NB4 (cell line): ENCODE measurements at regions not wholly inside any gene's neighbourhood (a gene's known extent, or its start where the extent isn't known, plus 50 kb on each side); places are given as distances from the start of the nearest gene placed in this dataset.
A peak's percentile ranks its signal among the peaks of the same experiment; 100 is the strongest.

Experiments
- DNase-seq: peaks from one replicate; pipeline ENCODE4 v3.0.0; 2010; ENCODE audit warnings: low read depth
- H3K4me3 ChIP-seq: one replicate; pipeline ENCODE4 v1.5.1; 2011; ENCODE audit warnings: mild to moderate bottlenecking, low read depth, low read length, moderate library complexity
- MYC ChIP-seq: IDR thresholded peaks from 2 replicates; pipeline ENCODE4 v1.6.1; 2011; ENCODE audit warnings: low read depth, low read length
- POLR2A ChIP-seq: IDR thresholded peaks from 2 replicates; pipeline ENCODE4 v1.6.1; 2011; ENCODE audit warnings: mild to moderate bottlenecking; ENCODE audit not compliant: insufficient read length; ENCODE audit errors: extremely low read depth
- TF ChIP-seq, protein P1 (sequence below): IDR thresholded peaks from 2 replicates; pipeline ENCODE4 v1.6.1; 2011; ENCODE audit warnings: low read depth, low read length
- TF ChIP-seq, protein P2 (sequence below): IDR thresholded peaks from one replicate; pipeline ENCODE4 v1.5.1; 2012; ENCODE audit warnings: low read depth, low read length

DNA sequence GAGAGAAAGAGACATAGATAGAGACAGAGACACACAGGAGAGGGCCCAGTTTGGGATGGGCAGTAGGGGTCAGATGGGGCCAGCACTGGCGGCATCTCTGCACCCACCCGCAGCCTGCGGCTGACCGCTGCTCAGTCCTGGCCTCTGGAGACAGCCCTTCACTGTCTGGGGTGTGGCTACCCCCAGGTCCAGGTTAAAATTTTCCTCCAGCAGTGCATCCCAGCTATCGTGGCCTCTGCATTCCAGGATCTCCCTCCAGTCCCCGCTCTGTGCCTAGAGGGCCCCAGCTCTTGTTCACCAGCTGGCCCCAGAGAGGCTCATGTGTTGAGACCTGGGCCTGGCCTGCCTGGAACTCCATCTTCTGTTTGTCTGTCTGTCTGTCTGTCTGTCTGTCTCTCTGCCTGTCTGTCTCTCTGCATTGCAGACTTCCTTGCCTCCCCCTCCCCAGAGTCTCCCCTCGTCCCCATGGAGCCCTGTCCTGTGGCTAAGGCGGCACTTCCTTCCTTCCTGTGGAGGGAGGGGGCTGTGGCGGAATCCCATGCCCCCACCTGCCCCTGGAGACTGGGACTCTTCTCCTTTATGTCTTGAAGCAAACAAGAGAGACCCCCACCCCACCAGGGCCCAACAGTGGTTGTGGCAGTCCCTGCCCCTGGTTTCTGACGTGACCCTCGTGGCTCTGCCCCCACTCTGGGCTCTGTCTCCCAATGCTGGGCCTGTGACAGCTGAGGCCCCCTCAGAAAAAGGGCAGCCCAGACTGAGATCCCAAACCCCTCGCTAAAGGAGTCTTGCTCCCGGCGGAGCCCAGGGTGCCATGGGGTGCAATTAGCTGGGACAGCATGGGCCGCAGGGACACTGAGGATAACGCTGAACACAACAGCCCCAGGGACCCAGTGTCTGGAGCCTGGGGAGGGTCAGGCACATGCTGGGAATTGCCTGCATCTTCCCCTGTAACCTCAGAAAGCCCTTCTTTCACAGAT, 241.8 kb downstream of the NPHP4 start:
- TF ChIP-seq, protein P1, sequence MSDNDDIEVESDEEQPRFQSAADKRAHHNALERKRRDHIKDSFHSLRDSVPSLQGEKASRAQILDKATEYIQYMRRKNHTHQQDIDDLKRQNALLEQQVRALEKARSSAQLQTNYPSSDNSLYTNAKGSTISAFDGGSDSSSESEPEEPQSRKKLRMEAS, result no peak
- TF ChIP-seq MYC, result no peak
- no peak for TF ChIP-seq POLR2A
- TF ChIP-seq, protein P2, sequence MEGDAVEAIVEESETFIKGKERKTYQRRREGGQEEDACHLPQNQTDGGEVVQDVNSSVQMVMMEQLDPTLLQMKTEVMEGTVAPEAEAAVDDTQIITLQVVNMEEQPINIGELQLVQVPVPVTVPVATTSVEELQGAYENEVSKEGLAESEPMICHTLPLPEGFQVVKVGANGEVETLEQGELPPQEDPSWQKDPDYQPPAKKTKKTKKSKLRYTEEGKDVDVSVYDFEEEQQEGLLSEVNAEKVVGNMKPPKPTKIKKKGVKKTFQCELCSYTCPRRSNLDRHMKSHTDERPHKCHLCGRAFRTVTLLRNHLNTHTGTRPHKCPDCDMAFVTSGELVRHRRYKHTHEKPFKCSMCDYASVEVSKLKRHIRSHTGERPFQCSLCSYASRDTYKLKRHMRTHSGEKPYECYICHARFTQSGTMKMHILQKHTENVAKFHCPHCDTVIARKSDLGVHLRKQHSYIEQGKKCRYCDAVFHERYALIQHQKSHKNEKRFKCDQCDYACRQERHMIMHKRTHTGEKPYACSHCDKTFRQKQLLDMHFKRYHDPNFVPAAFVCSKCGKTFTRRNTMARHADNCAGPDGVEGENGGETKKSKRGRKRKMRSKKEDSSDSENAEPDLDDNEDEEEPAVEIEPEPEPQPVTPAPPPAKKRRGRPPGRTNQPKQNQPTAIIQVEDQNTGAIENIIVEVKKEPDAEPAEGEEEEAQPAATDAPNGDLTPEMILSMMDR, result no peak
- no peak overlapping the region for H3K4me3 ChIP-seq
- DNase-seq, result no peak

DNA sequence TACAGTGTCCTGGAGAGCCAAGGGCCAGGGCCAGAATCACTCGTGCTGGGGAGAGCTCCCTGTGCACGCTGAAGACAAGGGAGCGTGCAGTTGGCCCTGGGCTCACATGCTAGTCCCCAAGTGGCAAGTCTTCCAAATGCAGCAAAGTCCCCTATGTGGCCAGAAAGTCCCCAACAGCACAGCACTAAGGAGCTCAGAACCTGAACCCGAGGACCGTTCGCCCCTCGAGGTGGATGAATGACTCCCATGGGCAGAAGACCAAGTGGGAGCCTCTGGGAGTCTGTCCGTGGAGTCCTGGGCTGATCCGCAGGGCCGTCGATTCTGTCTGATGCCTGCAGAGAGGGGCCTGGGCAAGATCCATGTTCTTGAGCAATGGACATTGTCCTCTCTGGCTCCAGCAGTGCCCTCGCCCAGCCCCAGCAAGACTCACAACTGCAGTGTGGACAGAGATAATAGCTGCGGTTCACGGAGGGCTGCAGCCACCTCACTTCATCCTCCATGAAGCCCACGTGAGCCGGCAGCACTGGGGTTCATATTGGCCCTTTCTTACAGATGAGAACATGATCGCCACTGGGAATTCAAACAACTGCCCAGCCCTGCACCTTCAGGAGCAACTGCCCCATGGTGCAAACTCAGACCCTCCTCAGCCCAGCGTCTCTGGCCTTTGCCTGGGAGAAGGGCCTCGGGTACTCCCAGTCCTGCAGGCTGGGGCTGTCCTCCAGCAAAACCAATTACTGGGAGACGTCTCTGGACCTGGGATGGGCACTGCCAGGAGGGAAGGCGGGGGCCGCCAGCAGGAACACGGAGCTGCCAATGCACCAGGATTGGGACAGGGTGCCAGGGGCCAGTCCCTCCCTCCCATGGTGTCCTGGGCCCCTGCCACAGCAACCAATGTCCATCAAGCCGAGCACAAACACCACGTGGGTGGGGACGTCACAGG, 243.7 kb downstream of the NPHP4 start:
- TF ChIP-seq, protein P1, result no peak
- TF ChIP-seq POLR2A, result no peak
- DNase-seq, result no peak

DNA sequence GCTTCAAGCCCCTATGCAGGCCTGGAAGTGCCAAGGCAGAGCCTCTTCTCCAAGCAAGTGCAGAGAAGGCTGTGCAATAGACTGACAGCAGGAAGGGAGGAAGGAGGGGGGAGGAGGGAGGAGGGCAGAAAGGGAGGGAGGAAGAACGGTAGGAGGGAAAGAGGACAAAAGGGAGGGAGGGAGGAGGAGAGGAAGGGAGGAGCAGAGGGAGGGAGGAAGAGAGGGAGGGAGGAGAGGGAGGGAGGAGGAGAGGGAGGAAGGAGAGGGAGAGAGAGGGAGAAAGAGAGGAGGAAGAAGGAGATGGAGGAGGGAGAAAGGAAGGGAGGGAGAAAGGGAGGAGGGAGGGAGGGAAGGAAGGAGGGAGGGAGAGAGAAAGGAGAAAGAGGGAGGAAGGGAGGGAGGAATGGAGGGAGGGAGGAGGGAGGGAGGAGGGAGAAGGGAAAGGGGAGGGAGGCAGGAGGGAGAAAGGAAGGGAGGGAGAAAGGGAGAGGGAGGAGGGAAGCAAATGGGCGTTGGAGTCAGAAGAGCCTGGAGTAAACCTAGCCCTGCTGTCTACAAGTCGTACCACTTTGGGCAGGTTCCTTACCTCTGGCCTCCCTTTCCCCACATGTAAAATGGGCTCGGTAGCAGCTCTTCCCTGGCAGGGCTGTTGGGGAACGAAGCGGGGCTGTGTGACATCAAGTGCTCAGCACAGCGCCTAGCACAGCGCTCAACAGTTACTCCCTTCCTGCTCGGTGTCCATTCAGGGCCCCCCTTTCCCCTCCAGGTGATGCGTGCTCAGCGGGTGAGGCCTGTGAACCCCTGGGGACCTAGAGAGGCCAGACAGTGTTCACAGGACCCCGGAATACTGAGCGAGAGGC, 244.6 kb downstream of the NPHP4 start:
- no peak for DNase-seq
- TF ChIP-seq MYC (no peak), POLR2A (no peak)
- TF ChIP-seq, protein P2, result no peak
- TF ChIP-seq, protein P1, result no peak
- no peak overlapping the region for H3K4me3 ChIP-seq

More for the DNA sequence above, 243.7 kb downstream of the NPHP4 start:
- no peak overlapping the region for H3K4me3 ChIP-seq

DNA sequence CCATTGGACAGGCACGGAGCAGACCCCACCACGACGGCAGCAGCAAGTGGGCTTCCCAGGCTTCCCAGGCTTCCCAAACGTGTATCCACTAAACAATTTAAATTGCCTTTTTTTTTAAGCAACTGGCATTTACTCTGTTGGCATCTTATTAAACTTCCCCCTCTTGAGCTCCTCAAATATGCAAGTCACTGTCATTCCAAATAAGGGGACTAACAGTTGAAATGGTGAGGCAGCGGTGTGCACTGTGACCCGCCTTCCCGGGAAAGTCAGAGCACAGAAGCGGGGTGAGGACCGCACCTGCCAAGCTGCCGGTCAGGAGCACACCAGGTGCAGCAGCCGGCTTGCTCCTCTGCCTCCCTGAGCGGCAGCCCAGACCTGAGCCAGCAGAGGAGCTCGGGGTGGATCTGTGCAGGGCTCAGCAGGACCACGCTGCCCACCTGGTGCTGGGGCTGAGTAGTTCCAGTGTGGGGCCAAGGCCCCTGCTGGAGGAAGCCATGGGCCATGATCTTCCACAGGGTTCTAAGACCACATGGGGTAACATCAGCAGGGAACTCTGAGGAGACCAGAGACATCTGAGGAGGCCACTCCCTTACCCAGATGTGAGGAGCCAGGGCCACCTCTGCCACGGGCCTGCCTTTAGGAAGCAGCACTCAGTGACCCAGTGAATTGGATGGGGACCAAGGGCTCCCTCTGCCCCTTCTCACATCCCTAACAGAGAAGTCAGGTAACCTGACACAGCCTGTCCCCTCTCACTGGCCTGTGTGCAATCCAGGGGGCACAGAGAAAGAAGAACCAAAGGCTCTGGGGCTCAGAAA, 245.4 kb downstream of the NPHP4 start:
- no peak overlapping the region for H3K4me3 ChIP-seq
- TF ChIP-seq MYC, result no peak
- TF ChIP-seq POLR2A, result no peak
- TF ChIP-seq, protein P2, result no peak
- TF ChIP-seq, protein P1, result no peak
- no peak for DNase-seq

DNA sequence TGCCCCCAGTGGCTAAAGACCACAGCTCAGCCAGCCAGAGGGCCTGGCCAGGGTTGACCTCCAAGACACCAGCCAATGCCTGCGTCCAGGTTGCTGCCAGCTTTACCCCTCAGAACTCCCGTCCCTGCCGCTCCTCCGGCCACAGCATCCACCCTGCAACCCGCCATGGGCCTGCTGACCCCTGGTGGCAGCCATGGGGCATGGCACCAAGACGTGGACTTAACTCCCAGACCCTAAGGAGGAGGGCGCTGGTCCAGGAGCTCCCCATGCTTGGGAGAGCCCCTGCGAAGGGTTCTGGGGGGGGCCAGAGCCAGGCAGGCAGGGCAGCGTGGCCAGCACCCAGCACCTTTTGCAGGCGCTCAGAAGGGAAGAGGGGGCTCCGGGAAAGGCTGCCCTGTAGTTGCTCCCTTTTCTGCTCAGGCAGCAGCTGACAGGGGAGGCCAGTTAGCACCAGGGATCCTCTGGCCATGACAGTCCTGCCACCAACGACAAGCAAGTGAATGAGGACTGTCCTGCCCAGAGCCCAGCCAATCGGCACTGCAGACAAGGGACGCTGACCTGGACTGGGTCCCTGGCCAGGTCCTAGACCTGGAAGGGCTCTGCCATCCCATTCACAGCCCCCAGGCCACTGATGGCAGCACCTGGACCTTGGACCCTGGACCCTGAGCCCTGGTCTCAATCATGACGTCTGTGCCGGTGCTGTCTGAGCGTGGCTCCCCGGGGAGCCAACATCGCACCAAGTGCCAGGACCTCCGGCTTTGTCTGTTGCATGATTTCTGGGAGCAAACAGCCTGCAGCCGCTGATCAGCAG, 246.2 kb downstream of the NPHP4 start:
- H3K4me3 ChIP-seq, result no peak overlapping the region
- peak; percentile 78 for DNase-seq
- TF ChIP-seq, protein P2, result peak; percentile 95
- TF ChIP-seq, protein P1, result peak; percentile 50; the same call in 1 of the 2 replicates
- TF ChIP-seq POLR2A (no peak), MYC (no peak)
